ENCODE measurements at regions not wholly inside any gene's neighbourhood (a gene's known extent, or its start where the extent isn't known, plus 50 kb on each side); places are given as distances from the start of the nearest gene placed in this dataset.

DNA sequence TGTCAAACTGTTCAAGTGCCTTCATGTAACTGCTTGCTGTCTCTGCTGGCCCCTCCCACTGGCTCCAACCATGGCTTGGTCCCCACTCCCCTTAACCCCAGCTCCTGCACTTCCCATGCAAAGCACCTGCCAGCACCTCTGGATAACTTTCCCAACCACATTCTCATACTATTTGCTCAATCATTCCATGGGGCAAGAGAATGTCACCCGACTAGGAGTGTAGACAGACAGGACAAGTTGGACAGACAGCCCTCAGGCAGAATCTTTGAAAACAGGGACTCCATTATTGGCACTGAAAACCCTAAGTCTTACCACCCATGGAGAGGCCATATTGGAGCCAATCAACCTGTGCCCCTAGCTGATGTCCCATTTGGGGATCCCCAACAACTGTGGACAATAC, 246.5 kb downstream of the RPLP1 start:
- no peak for DNase-seq (ENCODE audit: extremely low spot score, unreplicated experiment)
- H3K4me1 Mint-ChIP-seq (ENCODE audit: unreplicated experiment), result peaks cover 5% of the 10 kb centered on the region
- TF ChIP-seq, protein P1, sequence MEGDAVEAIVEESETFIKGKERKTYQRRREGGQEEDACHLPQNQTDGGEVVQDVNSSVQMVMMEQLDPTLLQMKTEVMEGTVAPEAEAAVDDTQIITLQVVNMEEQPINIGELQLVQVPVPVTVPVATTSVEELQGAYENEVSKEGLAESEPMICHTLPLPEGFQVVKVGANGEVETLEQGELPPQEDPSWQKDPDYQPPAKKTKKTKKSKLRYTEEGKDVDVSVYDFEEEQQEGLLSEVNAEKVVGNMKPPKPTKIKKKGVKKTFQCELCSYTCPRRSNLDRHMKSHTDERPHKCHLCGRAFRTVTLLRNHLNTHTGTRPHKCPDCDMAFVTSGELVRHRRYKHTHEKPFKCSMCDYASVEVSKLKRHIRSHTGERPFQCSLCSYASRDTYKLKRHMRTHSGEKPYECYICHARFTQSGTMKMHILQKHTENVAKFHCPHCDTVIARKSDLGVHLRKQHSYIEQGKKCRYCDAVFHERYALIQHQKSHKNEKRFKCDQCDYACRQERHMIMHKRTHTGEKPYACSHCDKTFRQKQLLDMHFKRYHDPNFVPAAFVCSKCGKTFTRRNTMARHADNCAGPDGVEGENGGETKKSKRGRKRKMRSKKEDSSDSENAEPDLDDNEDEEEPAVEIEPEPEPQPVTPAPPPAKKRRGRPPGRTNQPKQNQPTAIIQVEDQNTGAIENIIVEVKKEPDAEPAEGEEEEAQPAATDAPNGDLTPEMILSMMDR (conservative IDR thresholded peaks at IDR 0.05), result no peak
- H3K36me3 Mint-ChIP-seq, result no peaks in the 10 kb centered on the region
- no peak overlapping the region for H3K27ac Mint-ChIP-seq
- H3K27me3 Mint-ChIP-seq, result peaks cover 14% of the 10 kb centered on the region
- H3K4me3 Mint-ChIP-seq, result no peak overlapping the region
- H3K9me3 Mint-ChIP-seq, result peaks cover 24% of the 10 kb centered on the region

DNA sequence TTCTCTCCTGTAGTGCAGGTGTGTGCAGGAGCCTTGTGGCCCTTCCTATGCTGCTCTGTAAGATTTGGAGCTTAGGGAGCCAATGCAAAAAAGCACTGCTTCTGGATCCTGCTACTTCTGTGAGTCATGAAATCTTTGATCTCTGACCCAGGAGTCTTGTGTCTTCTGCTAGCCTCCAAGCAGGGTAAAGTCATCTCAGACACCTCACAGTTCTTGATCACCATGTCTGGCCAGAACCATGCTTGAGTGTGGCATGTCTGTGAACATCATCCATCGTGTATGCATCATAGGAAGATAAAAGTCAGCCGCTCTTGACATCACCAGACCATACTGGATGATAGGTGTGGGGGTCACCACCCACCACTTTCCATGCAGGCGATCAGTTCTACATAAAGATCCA, 247.8 kb downstream of the RPLP1 start:
- Mint-ChIP-seq H3K9me3 (peaks cover 29% of the 10 kb centered on the region), H3K36me3 (no peaks in the 10 kb centered on the region), H3K27ac (no peak overlapping the region)

DNA sequence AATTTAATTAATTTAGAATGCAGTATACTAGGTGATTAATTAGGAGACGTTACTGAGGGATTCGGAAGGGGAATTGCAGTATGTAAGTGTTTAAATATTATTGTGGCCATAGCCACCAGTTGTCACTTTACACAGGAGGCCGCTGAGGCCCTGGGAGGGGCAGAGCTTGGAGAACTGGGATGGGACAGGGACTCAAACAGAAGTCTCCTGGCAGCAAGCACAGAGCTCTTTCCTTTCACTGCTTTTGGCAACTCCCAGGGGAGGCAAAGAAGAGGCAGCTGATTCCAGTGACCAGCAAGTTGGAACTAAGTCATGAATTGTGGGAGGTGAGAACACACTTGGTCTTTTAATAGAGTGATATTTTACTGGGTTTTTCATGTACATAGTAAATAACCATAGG, 248.6 kb downstream of the RPLP1 start:
- Mint-ChIP-seq H3K4me3 (no peak overlapping the region), H3K27me3 (peaks cover 3% of the 10 kb centered on the region), H3K27ac (no peak overlapping the region), H3K9me3 (peaks cover 25% of the 10 kb centered on the region), H3K4me1 (ENCODE audit: unreplicated experiment) (peaks cover 5% of the 10 kb centered on the region), H3K36me3 (no peaks in the 10 kb centered on the region)
- no peak for DNase-seq (ENCODE audit: extremely low spot score, unreplicated experiment)
- TF ChIP-seq, protein P1 (conservative IDR thresholded peaks at IDR 0.05), result no peak

More for the DNA sequence above, 247.8 kb downstream of the RPLP1 start:
- no peak for DNase-seq (ENCODE audit: extremely low spot score, unreplicated experiment)
- Mint-ChIP-seq H3K4me3 (no peak overlapping the region), H3K4me1 (ENCODE audit: unreplicated experiment) (peaks cover 5% of the 10 kb centered on the region), H3K27me3 (peaks cover 8% of the 10 kb centered on the region)
- TF ChIP-seq, protein P1 (conservative IDR thresholded peaks at IDR 0.05), result no peak

DNA sequence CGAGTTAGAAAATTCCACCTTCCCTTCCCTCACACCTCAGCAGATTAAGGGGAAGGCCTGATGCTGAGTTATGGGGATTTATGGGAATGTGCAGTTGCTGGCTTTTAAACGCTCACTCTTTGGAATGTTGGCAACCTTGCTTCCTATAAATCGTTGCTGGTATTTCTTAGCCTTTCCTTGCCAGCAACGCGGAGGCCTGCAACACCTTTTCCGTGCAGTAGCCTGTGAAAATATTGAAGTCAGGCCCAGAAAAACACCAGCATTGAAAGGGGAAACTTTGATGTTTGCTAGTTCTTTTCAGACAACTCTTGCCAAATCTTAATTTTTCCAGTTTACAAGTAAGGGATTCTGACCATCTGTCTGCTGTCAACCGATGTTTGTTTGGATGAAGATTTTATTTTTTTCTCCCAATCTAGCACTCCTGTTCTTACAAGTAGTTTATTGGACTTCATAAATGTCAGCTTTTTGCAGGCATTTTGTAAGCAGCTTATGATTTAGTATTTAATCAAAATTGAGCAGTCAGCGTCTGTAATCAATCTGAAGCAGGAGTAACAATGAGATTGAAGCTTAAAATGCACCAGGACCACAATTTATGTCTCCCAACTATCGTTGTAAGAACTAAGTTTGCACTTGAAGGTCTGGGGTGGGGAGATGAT, 251.0 kb downstream of the RPLP1 start:
- Mint-ChIP-seq H3K27ac (no peak overlapping the region), H3K4me1 (ENCODE audit: unreplicated experiment) (no peaks in the 10 kb centered on the region), H3K4me3 (no peak overlapping the region), H3K9me3 (peaks cover 30% of the 10 kb centered on the region), H3K36me3 (no peaks in the 10 kb centered on the region), H3K27me3 (peaks cover 2% of the 10 kb centered on the region)
- no peak for DNase-seq (ENCODE audit: extremely low spot score, unreplicated experiment)
- TF ChIP-seq, protein P1 (conservative IDR thresholded peaks at IDR 0.05), result no peak

DNA sequence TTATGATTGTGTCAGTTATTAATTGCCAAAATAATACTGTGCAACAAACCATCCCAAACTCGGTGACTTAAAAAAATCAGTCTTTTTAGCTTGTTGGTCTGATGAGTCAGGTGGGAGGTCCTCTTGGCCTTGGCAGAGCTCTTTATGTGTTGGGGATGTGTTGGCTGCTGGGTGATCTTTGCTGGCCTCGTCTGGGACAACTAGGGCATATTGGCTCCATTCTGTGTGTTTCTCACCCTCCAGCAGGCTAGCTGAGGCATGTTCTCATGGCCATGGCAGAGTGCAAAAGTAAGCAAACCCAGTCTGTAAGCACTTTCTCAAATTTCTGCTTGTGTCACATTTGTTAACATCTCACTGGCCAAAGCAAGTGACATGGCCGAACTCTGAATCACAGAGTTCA, 251.6 kb downstream of the RPLP1 start:
- H3K27ac Mint-ChIP-seq, result no peak overlapping the region
- H3K36me3 Mint-ChIP-seq, result no peaks in the 10 kb centered on the region
- DNase-seq (ENCODE audit: extremely low spot score, unreplicated experiment), result no peak
- H3K27me3 Mint-ChIP-seq, result no peaks in the 10 kb centered on the region
- H3K9me3 Mint-ChIP-seq, result peaks cover 30% of the 10 kb centered on the region
- no peaks in the 10 kb centered on the region for H3K4me1 Mint-ChIP-seq (ENCODE audit: unreplicated experiment)
- H3K4me3 Mint-ChIP-seq, result no peak overlapping the region
- TF ChIP-seq, protein P1 (conservative IDR thresholded peaks at IDR 0.05), result no peak

Data from type B pancreatic cell (in vitro differentiated cells).